Lung (tissue), 11 donors: ENCODE measurements at regions not wholly inside any gene's neighbourhood (a gene's known extent, or its start where the extent isn't known, plus 50 kb on each side); places are given as distances from the start of the nearest gene placed in this dataset.
A peak's percentile ranks its signal among the peaks of the same experiment; 100 is the strongest.

ENCODE experiments used
- ATAC-seq: fragments of 200-7000 bp; cut with Tn5 transposase; one replicate; pipeline ENCODE4 v1.9.1; 2020; ENCODE audit warnings: moderate number of reproducible peaks; ENCODE audit not compliant: insufficient read depth, low FRiP score
- DNase-seq, 3 donors: peaks; one replicate each; pipeline ENCODE4 v3.0.0-alpha.2; 2013 to 2017
- H3K27ac ChIP-seq, 2 donors: one replicate each; pipeline ENCODE4 v1.5.1; 2013; ENCODE audit warnings: mild to moderate bottlenecking in 2 of 2, moderate library complexity in 2 of 2, control low read depth in 1 of 2, inconsistent platforms in 1 of 2, low read depth in 1 of 2, low read length in 1 of 2
- H3K27me3 ChIP-seq, 3 donors: one replicate each; pipeline ENCODE4 v1.5.1; 2013; ENCODE audit warnings: low read length in 2 of 3; ENCODE audit not compliant: control insufficient read depth in 3 of 3, insufficient read depth in 3 of 3
- H3K36me3 ChIP-seq, 4 donors: one replicate each; pipeline ENCODE4 v1.5.1; 2013; ENCODE audit warnings: low read length in 4 of 4, mild to moderate bottlenecking in 1 of 4, moderate library complexity in 1 of 4; ENCODE audit not compliant: control insufficient read depth in 4 of 4, insufficient read depth in 4 of 4
- H3K4me1 ChIP-seq, 5 donors: one replicate each; pipeline ENCODE4 v1.5.1; 2013; ENCODE audit warnings: low read length in 5 of 5, mild to moderate bottlenecking in 2 of 5, moderate library complexity in 1 of 5; ENCODE audit not compliant: control insufficient read depth in 5 of 5, insufficient read depth in 5 of 5
- H3K4me3 ChIP-seq: one replicate; pipeline ENCODE4 v1.5.1; 2013; ENCODE audit warnings: mild to moderate bottlenecking, control low read depth, moderate library complexity
- H3K9ac ChIP-seq, 2 donors: one replicate each; pipeline ENCODE4 v1.5.1; 2013; ENCODE audit warnings: low read length in 2 of 2, control low read depth in 1 of 2; ENCODE audit not compliant: insufficient read depth in 1 of 2
- H3K9me3 ChIP-seq, 4 donors: one replicate each; pipeline ENCODE4 v1.5.1; 2013; ENCODE audit warnings: low read length in 3 of 4, mild to moderate bottlenecking in 1 of 4, moderate library complexity in 1 of 4; ENCODE audit not compliant: control insufficient read depth in 4 of 4, insufficient read depth in 3 of 4
- WGBS, 2 donors: extraction: QIAGEN DNeasy Blood & Tissue Kit; methylation state at CpG; one replicate each; pipeline ENCODE4 v1.1.7; 2013; 5-methylcytosine and 5-hydroxymethylcytosine counted together
- TF ChIP-seq, protein P1 (sequence below): IDR thresholded peaks from 2 replicates; pipeline ENCODE4 v1.5.1; 2012; ENCODE audit warnings: mild to moderate bottlenecking; ENCODE audit errors: control extremely low read depth, extremely low read depth
- donor health status: control.
- donor health status: control.
- donor health status: Bipolar disorder and iron deficiency.
- donor health status: healthy.
- donor health status: DM: yes; HTN: yes; CAD: no.

DNA sequence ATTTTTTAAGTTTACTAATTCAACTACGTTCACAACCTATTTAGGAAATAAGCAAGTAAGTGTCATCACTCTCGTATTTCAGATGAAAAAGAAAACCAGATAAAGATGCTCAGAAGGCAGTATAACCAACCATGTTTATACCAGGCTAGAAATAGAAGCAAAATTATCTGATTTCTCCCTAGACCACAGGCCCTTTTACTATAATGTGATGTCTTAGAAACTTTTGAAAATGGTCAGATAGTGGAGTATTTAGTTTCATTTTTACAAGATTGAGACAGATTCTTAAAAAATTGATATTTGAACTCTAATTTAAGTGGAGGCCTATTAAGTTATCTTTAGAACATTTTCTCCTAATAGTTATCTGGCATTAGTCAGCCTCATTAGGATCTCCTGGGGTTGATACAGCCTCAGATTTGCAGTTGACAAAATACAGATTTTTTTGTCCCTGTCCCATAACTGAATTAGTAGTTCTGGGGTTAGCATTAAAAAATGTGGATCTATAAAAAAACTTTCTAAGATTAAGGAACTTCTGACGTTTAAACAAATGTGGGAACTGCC, 818.7 kb upstream of the PCDH9 start:
- Histone ChIP-seq H3K4me1 (no peaks in the 10 kb centered on the region), H3K9me3 (no peaks in the 10 kb centered on the region), H3K4me3 (no peak overlapping the region), H3K27ac (no peak overlapping the region), H3K9ac (no peak overlapping the region), H3K27me3 (no peaks in the 10 kb centered on the region), H3K36me3 (no peaks in the 10 kb centered on the region)
- WGBS, 2 donors, result 72 to 83% methylated on average over 3 of the region's 3 CpGs
- no peak for DNase-seq
- TF ChIP-seq, protein P1, sequence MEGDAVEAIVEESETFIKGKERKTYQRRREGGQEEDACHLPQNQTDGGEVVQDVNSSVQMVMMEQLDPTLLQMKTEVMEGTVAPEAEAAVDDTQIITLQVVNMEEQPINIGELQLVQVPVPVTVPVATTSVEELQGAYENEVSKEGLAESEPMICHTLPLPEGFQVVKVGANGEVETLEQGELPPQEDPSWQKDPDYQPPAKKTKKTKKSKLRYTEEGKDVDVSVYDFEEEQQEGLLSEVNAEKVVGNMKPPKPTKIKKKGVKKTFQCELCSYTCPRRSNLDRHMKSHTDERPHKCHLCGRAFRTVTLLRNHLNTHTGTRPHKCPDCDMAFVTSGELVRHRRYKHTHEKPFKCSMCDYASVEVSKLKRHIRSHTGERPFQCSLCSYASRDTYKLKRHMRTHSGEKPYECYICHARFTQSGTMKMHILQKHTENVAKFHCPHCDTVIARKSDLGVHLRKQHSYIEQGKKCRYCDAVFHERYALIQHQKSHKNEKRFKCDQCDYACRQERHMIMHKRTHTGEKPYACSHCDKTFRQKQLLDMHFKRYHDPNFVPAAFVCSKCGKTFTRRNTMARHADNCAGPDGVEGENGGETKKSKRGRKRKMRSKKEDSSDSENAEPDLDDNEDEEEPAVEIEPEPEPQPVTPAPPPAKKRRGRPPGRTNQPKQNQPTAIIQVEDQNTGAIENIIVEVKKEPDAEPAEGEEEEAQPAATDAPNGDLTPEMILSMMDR, result no peak
- ATAC-seq, result no peak

DNA sequence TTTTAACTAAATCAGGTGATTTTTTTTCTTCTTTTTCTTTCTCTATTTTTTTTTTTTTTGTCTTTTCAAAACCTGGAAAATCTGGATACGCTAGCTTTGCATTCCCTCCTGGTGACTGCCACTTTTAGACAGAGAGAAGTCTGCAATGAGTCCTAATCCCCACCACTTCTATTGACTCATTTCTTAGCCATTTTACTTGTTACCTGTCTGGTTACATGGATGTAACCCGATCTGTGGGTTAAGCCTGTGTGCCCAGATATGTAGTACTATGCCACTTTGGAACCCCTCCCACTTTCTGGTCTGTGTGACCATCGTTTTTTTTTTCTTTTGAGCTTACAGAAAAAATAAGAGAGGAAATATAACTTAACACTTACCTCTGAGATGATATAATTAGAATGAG, 817.8 kb upstream of the PCDH9 start:
- TF ChIP-seq, protein P1, result no peak
- Histone ChIP-seq H3K36me3 (no peaks in the 10 kb centered on the region), H3K27ac (no peak overlapping the region), H3K4me1 (no peaks in the 10 kb centered on the region), H3K4me3 (no peak overlapping the region), H3K27me3 (no peaks in the 10 kb centered on the region), H3K9me3 (no peaks in the 10 kb centered on the region), H3K9ac (no peak overlapping the region)
- DNase-seq (no peak), ATAC-seq (no peak)
- 61 to 63% methylated on average over 3 of the region's 3 CpGs for whole genome bisulfite sequencing, 2 donors

DNA sequence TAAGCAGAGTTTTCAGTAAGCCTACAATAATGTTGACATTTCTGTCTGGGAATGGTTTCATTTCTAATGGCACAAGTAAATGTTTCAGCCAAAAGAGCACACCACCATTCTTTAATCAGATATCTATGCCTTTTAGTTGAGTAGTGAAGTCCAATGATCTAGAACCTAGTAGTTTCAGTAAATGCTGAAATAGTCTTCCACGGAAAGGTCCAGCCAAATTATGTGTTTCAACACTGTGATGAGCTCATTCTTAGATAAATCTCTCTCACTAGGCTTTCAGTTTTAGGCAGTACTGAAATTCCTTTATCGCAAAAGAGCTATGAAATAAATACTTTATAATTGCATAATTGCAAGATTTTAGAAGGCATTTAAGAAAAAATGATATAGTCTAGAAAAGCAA, 816.8 kb upstream of the PCDH9 start:
- Histone ChIP-seq H3K4me3 (no peak overlapping the region), H3K27me3 (no peaks in the 10 kb centered on the region), H3K4me1 (no peaks in the 10 kb centered on the region), H3K36me3 (no peaks in the 10 kb centered on the region), H3K9ac (no peak overlapping the region), H3K9me3 (no peaks in the 10 kb centered on the region), H3K27ac (no peak overlapping the region)
- no peak for ATAC-seq
- TF ChIP-seq, protein P1, result no peak
- WGBS, 2 donors, result 71 to 83% methylated on average over 2 of the region's 2 CpGs
- DNase-seq, result peak in 2 of 3 donors; percentile 40 to 57

DNA sequence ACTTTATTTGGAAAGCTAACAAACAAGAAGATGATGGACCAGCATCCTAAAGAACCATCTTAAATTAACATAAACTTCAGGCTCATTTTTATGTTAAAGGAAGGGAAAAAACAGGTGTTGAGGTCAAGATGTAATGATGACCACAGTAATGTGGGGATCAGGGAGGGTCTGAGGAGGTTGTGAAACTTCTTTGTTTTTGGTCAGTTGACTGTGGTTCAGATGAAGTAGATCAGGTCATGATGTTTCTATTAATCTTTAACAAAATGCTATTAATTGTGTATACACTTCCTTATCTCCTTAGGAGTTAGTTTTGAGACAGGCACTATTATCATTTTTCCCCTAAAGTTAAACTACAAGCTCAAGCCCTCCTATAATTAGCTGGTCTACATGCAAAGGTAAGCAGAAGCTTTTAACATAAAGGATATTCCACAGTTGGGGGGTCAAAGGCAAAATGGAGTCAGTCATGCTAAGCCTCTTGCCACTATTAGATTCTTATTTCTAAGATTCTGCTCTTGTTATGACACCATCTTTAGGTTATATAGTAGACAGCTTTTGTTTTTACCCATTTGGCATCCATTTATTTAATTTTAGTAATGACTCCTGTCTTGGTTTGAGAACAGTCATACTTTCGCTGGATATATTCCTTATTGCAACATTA, 800.1 kb upstream of the PCDH9 start:
- TF ChIP-seq, protein P1, result no peak
- no peaks in the 10 kb centered on the region for H3K27me3 ChIP-seq
- H3K4me3 ChIP-seq, result no peak overlapping the region
- no peaks in the 10 kb centered on the region for H3K4me1 ChIP-seq
- no peaks in the 10 kb centered on the region for H3K9me3 ChIP-seq
- WGBS, 2 donors, result 86 to 96% methylated on average over 1 of the region's 1 CpG
- H3K36me3 ChIP-seq, result no peaks in the 10 kb centered on the region
- no peak for ATAC-seq
- H3K9ac ChIP-seq, result no peak overlapping the region
- no peak for DNase-seq
- H3K27ac ChIP-seq, result no peak overlapping the region
